Activated CD8-positive, alpha-beta memory T cell treated with anti-CD3 and anti-CD28 coated beads, Interleukin-2, amount 50 U/mL, for 4 hours (primary cell): ENCODE measurements at regions not wholly inside any gene's neighbourhood (a gene's known extent, or its start where the extent isn't known, plus 50 kb on each side); places are given as distances from the start of the nearest gene placed in this dataset.

Experiments
- DNase-seq: peaks from one replicate; pipeline ENCODE4 v3.0.0-alpha.2; 2020

- no peak for DNase-seq
Observed at GRCh38 chr2:59080451-59081181, 839.5 kb upstream of the FANCL start.

- DNase-seq = no peak
Observed at GRCh38 chr2:59077981-59078531, 836.9 kb upstream of the FANCL start.

GRCh38 chr2:59077026-59077725 is 836.1 kb upstream of the FANCL start:
- no peak for DNase-seq

GRCh38 chr2:59076079-59076619 is 835.0 kb upstream of the FANCL start:
- DNase-seq = no peak

GRCh38 chr2:59074071-59074470 is 832.9 kb upstream of the FANCL start:
- no peak for DNase-seq

GRCh38 chr2:59073286-59073685 is 832.2 kb upstream of the FANCL start:
- no peak for DNase-seq

- DNase-seq = no peak
Observed at GRCh38 chr2:59068255-59068654, 827.1 kb upstream of the FANCL start.

GRCh38 chr2:59066787-59067399 is 825.8 kb upstream of the FANCL start:
- no peak for DNase-seq

- DNase-seq = no peak
Observed at GRCh38 chr2:59047373-59047995, 806.4 kb upstream of the FANCL start.

- no peak for DNase-seq
Observed at GRCh38 chr2:59046401-59047372, 805.6 kb upstream of the FANCL start.

- no peak for DNase-seq
Observed at GRCh38 chr2:59044736-59045135, 803.6 kb upstream of the FANCL start.

- DNase-seq = no peak
Observed at GRCh38 chr2:59041139-59041538, 800.0 kb upstream of the FANCL start.

- DNase-seq = no peak
Observed at GRCh38 chr2:59034837-59035236, 793.7 kb upstream of the FANCL start.

- no peak for DNase-seq
Observed at GRCh38 chr2:59034106-59034505, 793.0 kb upstream of the FANCL start.

GRCh38 chr2:59033661-59034060 is 792.5 kb upstream of the FANCL start:
- no peak for DNase-seq

GRCh38 chr2:59032499-59032898 is 791.4 kb upstream of the FANCL start:
- no peak for DNase-seq

- DNase-seq = no peak
Observed at GRCh38 chr2:59029058-59029457, 787.9 kb upstream of the FANCL start.

- no peak for DNase-seq
Observed at GRCh38 chr2:59027320-59027719, 786.2 kb upstream of the FANCL start.

GRCh38 chr2:59025157-59025757 is 784.1 kb upstream of the FANCL start:
- peak; percentile 22 for DNase-seq

- DNase-seq = no peak
Observed at GRCh38 chr2:59021786-59022185, 780.7 kb upstream of the FANCL start.

GRCh38 chr2:59019566-59020159 is 778.5 kb upstream of the FANCL start:
- DNase-seq = no peak
